D341Med (cell line): ENCODE measurements at regions not wholly inside any gene's neighbourhood (a gene's known extent, or its start where the extent isn't known, plus 50 kb on each side); places are given as distances from the start of the nearest gene placed in this dataset.
"Not testable (repeated sequence)": the region's sequence is repeated elsewhere in the genome, so short reads cannot be mapped to it uniquely, and the experiment has no call there.

Experiments
- DNase-seq: peaks from one replicate; pipeline ENCODE4 v3.0.0; 2012; ENCODE audit warnings: low spot score

DNA sequence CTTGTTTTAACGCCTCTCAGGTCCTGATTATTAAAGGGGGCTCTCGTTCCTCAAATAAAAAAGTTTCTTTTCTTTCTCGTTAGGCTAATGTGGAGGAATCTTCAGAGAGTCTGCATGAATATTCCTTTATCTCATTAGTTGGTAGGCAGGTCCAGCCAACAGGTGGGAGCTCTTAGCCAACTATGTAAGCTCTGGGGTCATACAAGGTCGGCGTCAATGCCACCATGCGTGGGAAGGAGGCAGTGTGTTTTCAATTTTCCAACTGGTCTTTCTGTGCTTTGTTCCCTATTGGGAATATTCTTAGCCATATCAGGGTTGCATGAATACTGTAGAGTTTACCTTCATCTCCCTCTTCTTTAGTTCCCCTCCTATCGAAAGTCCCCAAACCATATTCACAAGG lies 118.5 kb upstream of the SVIL start:
- no peak for DNase-seq

GRCh38 chr10:29751684-29752083 lies 116.9 kb upstream of the SVIL start:
- no peak for DNase-seq

DNA sequence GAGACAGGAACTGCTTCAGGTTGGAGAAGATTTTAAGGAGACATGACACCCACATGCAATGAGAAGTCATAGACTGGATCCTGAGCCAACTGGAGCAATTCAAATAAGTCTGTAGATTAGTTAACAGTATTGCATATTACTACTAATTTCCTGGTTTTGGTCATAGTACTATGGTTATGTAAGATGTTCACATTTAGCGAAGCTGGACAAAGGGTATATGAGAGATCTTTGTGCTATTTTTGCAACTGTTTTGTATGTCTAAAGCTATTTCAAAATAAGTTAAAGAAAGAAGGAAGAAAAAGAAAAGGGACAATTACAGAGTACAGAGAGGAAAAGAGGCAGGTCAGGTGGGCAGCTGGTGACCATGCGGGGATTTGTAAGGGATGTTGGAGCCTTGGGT lies 116.5 kb upstream of the SVIL start:
- no peak for DNase-seq

DNA sequence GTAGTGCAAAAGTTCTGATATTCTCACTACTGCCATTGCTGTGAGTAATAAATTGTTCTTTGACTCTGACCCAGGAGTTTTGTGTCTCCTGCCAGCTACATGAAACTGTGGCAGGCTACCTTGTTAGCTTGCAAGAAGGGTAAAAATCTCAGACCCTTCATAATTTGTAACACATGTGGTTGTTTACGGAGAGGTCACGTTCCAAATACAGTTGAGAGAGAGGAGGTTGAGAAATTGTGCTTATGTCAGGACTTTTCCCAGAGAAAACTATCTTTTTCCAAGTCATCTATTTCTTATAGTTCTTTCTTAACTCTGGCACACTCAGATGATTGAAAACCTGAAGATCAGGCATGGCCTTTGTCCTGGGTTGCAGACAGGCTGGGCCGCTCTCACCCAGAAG lies 114.4 kb upstream of the SVIL start:
- DNase-seq = no peak

- DNase-seq = no peak
Measured at GRCh38 chr10:29748109-29748650, 113.4 kb upstream of the SVIL start.

GRCh38 chr10:29746080-29746797 lies 111.5 kb upstream of the SVIL start:
- DNase-seq = no peak

DNA sequence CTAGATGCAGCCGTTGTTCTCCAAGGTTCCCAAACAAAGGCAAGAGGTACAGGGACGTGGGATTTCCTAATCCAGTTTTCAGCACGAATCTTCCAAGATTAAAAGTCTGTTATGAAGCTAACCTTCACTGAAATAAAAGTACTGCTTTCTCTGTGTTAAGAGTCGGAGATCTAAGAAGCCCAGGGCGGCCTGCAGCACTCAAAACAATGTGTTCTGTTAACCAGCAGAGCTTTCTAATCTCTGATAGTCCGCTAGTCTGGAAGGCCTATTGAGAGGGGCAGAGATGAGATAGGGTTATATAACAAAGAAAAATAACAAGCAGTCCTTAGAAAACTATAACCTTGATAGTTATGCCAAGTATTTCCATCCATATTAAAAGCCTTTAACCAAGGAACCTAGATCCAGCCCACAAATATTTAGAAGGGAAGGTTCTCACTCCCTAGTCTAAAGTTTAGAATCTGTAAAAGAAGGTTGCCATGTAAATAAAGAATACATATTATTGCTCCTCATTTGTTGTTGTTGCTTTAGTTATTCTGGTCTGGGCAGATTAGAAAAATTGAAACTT lies 106.3 kb upstream of the SVIL start:
- no peak for DNase-seq

- DNase-seq = no peak
Measured at GRCh38 chr10:29738341-29738740, 103.6 kb upstream of the SVIL start.

GRCh38 chr10:29737074-29737593 lies 102.4 kb upstream of the SVIL start:
- DNase-seq = no peak

- peak; percentile 63 for DNase-seq
Measured at GRCh38 chr10:29736366-29737073, 101.7 kb upstream of the SVIL start.

DNA sequence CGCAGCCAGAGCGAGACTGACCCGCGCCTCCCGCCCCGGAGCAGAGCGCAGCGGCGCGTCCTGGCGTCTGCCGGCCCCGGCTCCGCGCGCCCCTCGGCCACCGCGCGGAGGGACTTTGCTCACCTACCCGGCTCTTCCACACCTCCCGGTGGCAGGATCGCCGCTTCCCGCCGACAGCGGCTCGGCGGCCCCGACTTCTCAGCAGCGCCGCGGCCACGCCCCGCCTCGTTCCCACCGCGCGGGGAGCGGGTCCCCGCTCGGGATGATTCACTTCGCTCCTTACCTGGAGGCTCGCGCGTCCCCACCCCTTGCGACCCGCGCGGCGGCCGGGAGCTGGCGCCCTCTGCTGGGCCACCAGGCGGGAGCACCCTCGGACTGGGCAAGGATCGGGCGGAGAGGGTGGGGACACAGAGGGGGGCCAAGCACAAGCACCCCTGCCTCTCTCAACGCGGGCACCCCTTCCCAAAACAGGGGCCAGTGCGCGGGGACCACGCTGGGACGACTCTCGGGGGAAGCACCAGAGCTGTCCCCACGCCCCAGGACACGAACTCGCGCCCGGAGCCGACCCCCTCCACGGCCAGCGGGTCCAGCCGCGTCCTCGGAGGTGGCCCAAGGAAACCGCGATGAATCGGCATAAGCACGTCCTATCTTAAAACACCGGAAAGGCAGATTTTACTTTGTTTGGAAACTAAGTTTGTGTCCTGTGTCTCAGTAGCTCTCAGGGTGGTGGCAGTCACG lies 101.0 kb upstream of the SVIL start:
- peak; percentile 87 for DNase-seq

DNA sequence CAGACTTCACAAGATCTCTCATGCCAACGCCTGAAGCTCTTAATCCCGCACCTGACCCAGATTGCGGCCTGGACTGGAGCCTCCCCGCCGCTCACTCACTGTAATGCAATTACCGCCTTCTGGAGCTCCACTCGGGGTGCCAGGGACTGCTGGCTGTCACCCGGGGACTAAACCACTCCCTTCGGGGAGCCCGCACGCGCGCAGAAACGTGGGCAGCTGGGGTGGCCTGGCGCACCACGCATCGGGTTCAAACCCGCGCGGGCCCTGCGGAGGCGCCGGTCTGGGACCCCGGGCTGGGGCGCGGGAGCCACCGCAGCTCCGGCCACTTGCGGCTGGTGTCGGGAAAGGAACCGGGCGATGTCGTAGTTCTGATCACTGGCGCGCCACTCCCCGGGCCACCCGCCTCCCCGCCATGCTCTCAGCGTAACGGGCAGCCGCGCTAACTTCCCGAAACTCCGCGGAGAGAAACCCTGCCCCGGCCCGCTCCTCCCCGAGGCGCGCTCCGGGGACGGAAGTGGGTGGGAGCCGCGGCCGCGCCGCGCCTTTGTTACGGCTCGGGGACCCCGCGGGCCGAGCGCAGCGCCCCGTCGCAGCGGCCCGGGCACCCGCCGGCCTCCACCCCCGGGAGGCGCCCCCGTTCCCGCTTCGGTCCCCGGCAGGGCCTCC lies 100.3 kb upstream of the SVIL start:
- no peak for DNase-seq

- no peak for DNase-seq
Measured at GRCh38 chr10:29734640-29734961, 99.8 kb upstream of the SVIL start.

DNA sequence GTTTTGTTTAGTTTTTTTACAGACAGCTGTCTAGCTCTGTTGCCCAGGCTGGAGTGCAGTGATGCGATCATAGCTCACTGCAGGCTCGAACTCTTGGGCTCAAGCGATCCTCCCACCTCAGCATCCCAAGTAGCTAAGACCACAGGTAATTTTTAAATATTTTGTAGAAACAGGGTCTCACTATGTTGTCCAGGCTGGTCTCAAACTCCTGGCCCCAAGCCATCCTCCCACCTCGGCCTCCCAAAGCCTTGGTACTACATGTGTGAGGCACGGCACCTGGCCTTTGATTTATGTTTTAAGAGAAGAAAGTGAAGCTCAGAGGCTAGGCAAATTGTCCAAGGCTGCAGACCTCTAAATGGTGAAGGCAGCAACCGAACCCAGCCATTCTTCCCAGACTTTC lies 98.6 kb upstream of the SVIL start:
- no peak for DNase-seq

DNA sequence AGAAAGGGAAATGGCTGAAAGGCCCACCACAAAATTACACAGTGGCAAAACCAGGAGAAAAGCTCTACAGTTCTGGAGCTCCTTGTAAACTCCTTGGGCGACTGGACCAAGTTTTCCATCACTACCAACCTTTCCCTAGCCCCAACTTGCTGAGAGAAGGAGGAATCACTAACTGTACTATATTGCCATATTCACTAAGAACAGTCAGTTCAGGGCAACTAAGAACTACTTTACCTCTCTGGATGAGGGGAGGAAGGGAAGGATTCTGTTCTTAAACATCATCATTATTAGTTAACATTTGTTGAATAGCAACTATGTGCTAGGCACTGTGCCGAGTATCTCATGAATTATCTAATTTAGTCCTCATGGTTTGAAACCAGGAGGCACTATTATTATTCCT lies 98.1 kb upstream of the SVIL start:
- no peak for DNase-seq

DNA sequence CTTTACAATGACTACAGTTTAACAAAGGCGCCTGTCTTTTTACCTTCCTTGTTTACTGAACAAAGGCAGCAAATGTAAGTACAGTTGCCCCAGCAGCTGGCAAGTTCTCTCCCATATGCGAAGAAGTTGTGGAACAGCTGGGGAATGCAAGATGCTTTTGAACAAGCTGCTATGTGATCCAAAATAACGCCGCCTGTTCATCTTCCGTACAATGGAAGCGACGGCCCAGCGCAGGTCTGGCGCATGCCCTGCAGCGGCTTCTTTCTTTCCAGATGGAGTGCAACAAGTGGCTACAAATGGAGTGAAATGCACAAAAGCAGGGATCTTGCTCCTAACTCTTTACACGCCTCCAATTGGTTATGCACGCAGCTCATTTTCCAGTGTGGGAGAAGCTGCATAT lies 97.0 kb upstream of the SVIL start:
- no peak for DNase-seq

DNA sequence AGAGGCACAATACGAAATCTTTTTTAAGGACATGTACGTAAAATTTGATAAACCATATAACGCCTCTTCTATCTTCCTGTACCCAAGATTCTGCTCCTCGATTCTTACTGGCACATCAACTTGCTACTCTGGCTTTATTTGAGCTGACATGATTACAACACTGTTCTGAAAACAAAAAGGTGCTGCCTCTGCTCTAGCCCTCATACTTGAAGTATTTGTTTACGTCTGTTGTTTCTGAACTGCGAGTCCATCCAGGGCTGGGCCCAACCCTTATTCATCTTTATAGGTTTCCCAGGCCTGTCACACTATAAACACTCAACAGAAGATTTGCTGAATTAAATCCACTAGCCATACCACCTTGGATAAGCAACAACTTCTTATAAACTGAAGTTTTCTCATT lies 96.2 kb upstream of the SVIL start:
- DNase-seq = no peak

GRCh38 chr10:29730458-29730857 lies 95.7 kb upstream of the SVIL start:
- no peak for DNase-seq

- DNase-seq = no peak
Measured at GRCh38 chr10:29728541-29729049, 93.8 kb upstream of the SVIL start.

DNA sequence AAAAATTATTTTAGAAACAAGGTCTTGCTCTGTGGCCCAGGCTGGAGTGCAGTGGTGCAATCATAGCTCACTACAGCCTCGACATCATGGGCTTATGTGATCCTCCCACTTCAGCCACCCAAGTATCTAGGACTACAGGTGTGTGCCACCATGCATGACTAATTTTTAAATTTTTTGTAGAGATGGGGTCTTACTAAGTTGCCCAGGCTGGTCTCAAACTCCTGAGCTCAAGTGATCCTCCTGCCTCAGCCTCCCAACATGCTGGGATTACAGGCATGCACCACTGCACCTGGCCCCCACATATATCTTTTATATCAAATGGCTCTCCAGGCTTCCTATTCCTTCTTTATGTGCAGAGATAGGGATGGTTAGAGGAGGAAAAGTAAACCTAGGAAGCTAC lies 91.2 kb upstream of the SVIL start:
- DNase-seq = not testable (repeated sequence)

GRCh38 chr10:29725133-29725720 lies 90.5 kb upstream of the SVIL start:
- no peak for DNase-seq
